GM12873 (cell line): ENCODE measurements at regions not wholly inside any gene's neighbourhood (a gene's known extent, or its start where the extent isn't known, plus 50 kb on each side); places are given as distances from the start of the nearest gene placed in this dataset.

Experiments used
- TF ChIP-seq, protein P1 (sequence below): IDR thresholded peaks from 2 replicates; pipeline ENCODE4 v1.5.1; 2012; ENCODE audit warnings: low read depth, mild to moderate bottlenecking, moderate library complexity, low read length, control low read depth; ENCODE audit not compliant: insufficient read depth; ENCODE audit errors: missing control alignments

DNA sequence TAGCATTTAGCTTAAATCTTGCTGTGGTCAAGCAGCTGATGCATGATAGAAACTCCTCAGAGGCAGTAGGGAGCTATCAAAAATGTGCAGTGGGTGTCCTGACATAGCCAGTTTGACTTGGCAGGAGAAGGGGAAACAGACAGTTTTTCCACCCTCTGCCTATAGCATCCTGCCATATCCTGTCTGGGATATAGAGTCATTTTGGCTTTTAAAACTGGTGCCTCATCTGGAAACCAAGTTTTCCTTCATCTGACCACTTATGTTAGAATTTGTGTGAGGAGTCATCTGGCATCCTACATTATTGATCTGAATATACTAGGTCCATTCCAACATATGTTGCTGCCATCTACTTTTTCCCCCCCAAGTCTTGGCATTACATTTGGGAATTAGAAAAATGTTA lies 284.1 kb downstream of the CD109 start:
- TF ChIP-seq, protein P1, sequence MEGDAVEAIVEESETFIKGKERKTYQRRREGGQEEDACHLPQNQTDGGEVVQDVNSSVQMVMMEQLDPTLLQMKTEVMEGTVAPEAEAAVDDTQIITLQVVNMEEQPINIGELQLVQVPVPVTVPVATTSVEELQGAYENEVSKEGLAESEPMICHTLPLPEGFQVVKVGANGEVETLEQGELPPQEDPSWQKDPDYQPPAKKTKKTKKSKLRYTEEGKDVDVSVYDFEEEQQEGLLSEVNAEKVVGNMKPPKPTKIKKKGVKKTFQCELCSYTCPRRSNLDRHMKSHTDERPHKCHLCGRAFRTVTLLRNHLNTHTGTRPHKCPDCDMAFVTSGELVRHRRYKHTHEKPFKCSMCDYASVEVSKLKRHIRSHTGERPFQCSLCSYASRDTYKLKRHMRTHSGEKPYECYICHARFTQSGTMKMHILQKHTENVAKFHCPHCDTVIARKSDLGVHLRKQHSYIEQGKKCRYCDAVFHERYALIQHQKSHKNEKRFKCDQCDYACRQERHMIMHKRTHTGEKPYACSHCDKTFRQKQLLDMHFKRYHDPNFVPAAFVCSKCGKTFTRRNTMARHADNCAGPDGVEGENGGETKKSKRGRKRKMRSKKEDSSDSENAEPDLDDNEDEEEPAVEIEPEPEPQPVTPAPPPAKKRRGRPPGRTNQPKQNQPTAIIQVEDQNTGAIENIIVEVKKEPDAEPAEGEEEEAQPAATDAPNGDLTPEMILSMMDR, result no peak

DNA sequence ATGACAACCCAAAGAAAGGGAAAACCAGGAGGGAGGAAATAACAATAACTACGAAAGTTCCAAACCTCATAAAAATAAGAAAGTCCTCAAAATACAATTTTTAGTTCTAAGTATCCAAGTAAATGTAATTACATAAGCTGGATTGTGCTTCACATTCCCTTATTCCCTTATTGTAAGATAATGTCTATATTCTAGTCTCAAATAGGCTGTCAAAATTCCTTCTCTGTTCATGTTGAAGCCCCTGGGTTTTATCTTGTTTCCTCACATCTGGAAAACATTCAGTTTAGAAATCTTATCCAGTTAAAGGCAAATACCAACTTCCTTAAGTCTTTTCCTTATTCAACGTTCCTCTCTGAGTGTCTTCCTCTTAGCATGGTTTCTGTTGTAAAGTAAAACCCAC lies 282.3 kb downstream of the CD109 start:
- TF ChIP-seq, protein P1, result no peak

GRCh38 chr6:73969971-73970970 lies 274.3 kb downstream of the CD109 start:
- TF ChIP-seq, protein P1, result peak; percentile 48

GRCh38 chr6:73968221-73968757 lies 272.3 kb downstream of the CD109 start:
- TF ChIP-seq, protein P1, result no peak

- TF ChIP-seq, protein P1, result no peak
These were observed 269.6 kb downstream of the CD109 start for GRCh38 chr6:73965539-73966029.

DNA sequence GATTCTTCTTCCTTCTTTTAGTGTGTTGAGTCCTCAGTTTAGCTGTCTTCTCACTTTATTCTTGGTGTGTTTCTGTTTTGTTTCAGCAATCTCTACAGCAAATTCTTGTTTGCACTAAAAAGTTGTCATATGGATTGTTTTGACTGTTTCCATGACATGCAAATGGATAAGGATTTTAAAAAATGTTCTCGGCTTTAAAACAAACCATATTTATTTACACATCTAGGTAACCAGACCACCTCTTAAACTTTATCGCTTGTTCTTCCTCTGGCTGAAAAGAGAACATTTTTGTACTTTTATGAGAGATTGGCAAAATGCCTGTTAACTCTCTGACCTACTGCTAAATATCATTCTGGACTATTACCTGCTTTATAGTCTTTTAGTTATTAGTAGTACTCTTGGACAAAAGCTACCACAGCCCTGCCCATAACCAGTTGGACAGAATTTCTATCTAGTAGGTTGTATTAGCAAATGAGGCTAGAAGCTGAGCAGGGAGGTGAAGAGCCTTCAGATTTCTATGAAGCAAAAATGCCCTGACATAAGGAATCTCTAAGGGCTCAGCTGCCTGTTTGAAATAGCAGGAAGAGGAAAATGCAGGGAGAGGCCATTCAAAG lies 268.3 kb downstream of the CD109 start:
- TF ChIP-seq, protein P1, result no peak

DNA sequence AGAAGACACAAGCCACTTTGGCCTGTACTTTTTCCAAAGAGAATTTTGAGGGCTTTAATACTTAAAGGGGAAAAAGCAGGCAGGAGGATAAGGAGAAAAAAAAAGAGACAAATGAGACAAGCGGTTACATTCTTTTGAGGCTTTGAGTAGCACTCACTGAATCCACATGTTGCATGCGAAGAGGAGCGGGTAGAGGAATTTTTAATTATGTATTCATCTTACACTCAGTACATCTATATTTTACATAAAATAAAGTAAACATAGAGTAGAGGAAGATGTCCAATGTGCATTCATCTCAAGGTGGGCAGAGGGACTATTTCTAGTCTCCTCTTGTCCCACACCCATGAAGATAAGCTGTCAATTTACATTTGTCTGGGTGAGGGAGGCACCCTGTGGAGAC lies 266.9 kb downstream of the CD109 start:
- TF ChIP-seq, protein P1, result no peak
